GM21528 (cell line): ENCODE measurements at regions not wholly inside any gene's neighbourhood (a gene's known extent, or its start where the extent isn't known, plus 50 kb on each side); places are given as distances from the start of the nearest gene placed in this dataset.
"Not testable (repeated sequence)": the region's sequence is repeated elsewhere in the genome, so short reads cannot be mapped to it uniquely, and the experiment has no call there.

Source experiments
- ATAC-seq: cut with Tn5 transposase; IDR thresholded peaks from one replicate; pipeline ENCODE4 v1.9.1; 2021; ENCODE audit warnings: mild to moderate bottlenecking, moderate library complexity; ENCODE audit not compliant: unreplicated experiment, low FRiP score

DNA sequence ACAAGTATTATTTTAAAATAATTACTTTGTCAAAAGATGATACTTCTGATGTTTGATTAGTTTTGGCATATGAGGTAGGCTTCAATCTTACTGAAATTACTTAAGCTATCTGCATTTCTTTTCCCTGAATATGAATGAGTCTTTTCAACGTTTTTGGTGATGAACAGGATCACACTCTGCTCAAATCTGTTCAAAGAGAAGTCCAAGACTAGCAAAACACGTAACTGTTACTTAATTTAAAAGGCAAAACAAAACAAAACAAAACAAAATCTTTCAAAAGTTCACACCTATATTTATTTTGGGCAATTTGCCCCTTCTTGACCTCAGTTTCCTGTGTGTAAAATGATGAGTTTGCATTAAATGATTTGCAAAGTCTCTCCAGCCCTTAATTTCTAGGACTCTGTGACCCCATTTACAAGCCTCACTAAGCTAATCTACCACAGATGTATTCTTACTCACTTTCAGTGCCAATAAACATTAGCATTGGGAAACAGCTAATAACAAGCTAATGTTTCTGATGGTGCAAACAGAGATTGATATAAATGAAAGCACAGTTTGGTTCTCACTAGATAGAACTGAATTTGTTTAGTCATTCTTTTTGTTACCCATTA, 865.4 kb downstream of the LTN1 start:
- no peak for ATAC-seq

DNA sequence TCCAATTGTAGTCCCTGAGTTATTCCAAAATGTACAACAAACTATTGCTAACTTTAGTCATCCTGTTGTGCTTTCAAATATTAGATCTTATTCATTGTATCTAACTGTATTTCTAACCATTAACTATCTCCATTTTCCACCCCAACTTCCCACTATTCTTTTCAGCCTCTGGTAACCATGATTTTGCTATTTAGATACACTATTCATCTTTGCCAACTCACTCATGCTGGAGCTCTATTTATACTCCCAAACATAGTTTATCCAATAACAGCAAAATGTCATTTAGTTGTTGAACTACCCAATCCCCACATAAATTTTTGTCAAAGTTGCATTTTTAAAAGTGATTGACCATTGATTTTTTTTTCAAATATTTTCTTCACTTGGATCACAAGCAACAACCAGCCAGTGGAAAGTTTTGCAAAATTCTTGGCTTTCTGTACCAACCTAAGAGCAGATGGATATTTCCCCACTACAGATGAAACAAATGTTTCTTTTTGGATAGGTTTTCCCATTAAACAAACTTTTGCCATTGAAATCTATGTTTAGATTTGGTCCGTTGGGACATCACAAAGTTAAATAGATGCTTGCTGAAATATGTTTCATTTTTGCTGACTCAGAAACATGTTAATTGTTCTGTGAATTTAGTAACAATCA, 866.0 kb downstream of the LTN1 start:
- no peak for ATAC-seq

DNA sequence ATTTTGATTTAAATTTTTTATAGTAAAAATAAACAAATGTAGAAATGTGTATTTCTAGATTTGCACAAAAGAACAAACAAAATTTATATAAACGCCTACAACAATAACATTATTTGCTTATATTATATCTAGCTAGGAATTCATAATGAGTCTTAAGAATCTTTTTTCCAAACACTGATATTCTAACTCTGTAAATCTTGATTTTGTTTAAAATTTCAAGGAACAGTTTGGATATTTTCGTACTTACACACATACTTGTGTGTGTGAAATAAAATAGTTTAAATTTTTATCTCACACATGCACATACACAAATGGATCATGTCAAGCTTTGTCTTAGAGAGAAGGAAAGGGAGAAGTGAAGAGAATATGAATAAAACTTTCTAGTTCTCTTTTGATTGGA, 868.1 kb downstream of the LTN1 start:
- ATAC-seq, result no peak

DNA sequence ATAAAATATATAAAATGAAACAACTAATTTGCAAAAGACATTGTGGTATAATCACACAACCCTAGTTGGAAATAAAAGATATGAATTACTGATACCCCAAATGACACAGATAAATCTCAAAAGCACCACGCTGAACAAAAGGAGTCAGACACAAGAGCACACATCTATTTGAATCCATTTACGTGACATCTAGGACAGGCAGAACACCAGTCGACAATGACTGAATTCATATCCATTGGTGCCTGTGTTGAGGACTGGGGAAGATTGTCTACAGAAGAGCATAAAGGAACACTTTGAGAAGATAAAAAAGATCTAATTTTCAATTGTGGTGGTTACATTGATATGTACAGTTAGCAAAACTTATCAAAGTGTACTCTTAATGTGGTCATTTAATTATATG, 874.1 kb downstream of the LTN1 start:
- no peak for ATAC-seq

DNA sequence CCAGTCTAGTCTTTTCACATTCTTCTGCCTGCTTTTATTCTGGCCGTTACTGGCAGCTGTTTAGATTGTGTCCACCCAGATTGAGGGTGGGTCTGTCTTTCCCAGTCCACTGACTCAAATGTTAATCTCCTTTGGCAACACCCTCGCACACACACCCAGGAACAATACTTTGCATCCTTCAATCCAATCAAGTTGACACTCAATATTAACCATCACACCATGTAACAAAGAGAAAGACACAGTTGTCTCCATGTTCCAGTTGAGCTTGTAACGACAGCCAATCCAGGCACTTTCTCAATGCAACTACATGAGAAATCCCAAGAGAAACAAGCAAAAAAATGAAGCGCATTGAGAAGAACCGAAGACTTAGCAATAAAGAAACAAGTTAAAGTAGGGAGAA, 877.7 kb downstream of the LTN1 start:
- ATAC-seq, result not testable (repeated sequence)

DNA sequence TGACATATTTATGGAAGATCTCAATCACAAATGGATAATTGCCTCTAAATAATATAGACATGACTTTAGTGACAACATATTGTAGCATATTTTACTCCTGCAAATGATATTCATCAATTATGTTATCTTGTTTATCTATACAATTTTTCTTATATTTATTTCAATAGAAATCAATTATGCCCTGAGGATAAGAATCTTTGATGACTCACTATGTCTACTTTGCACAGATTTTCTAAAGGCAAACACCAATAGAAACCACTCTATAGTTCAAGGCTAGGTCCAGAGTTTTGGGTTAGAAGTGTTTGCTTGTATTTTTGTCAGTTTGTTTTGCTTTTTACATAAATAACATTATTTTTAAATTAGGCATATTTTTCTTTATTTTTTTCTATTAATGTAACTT, 879.0 kb downstream of the LTN1 start:
- no peak for ATAC-seq

DNA sequence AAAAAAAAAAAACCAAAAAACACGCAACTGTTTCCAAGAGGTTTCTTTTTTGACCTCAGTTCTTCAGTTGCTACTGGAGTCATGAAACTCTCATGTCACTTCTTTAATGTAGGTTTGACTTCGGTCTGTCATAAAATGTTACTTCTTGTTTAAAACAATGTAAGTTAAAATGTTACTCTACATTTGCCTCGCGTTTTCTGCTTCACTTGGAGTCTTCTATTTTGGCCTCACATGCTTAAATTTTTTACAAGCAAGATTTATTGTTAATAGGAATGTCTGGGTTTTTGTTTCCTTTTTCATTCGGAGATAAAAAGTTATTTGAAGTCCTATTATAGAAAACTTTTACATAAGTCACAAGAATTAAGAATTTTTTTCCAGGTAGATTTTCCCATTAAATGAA, 880.2 kb downstream of the LTN1 start:
- no peak for ATAC-seq

DNA sequence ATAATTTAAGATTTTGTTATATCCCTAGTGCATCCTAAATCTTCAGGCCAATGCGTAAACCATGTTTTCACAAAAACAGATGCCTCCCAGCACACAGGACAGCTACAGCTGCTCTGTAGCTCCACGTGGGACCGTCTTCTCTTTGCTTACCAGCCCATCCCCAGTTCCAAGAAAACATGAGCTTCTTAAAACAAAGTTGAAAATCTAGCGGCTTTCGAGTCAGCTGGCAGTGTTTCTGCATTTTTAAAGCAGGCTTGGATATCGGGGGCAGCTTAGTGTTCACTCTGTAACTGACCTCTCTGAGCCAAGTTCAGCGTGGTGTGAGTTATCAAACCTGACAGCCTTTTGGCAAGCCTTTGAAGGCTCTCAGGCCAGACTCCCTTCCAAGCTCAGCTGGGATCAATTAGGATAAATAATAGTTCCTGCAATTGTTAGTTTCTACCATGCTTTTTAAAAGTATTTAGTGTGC, 881.5 kb downstream of the LTN1 start:
- ATAC-seq, result no peak

DNA sequence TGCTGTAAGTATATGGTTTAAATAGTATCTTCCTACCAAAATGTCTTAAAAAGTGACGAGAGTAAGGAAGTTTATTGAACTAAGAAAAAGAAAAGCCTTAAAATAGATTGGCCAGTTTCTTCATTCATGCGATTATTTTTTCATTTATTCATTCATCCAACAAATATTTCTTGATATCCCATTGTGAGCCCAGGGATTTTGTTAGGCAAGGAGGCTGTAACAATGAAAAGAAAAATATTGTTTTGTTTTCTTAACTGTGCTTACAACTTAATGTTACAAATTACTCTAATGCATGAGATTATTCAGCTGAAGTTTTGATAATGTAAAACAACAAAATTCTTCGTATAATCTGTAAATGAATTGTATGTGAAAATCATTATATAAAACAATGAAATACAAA, 882.0 kb downstream of the LTN1 start:
- no peak for ATAC-seq

DNA sequence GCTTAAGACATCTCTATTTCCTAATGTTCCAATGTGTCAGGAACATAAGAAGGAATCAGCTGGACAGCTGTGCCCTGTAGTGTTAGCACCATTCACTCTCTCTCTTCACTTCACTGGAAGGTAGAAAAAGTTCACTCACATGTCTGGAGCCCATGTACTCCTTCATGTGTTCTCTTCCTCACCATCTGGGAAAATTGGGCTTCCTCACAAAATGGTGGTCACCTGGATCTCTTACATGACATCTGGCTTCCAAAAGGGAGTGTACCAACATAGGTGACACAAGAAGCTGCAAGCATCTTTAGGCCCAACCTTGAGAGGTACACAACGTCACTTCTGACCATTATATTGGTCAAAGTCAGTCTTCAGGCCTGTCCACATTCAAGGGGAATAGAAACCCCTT, 882.6 kb downstream of the LTN1 start:
- no peak for ATAC-seq

DNA sequence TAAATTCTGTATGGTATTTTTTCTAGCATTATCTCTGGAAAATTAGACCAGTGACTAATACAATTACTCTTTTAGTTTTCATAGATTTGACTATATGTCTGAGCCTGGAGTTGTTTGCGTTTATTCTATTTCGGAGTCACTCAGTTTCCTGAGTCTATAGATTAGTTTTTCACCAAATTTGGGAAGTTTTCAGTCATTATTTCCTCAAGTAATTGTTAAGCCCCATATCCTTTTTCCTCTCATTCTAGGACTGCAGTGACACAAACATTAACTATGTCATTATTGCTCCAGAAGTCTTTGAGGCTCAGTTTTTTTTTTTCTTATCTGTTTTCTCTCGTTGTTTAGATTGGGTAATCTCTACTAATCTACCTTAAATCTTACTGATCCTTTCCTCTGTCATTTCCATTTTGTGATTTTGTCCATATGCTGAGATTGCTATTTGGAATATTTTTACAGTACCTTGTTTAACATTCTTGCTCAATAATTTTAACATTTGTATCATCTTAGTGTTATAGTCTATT, 886.2 kb downstream of the LTN1 start:
- ATAC-seq, result no peak

DNA sequence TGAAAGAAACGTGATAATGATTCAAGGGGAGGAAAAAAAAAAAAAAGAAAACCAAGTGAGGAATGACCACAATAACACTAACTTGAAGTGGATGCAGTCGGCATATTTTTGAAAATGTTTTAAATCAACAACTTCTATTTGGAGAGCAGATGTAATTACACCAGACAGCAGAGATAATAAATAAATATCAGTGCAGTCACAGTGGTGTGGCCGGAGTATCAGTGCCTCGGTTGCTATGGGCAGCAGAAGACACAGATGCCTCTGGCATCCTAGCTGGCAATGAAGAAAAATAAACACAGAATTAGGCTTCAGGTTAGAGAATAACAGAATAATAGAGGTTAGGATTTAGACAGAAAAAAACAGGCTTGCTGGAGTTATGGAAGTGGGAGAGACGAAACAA, 888.3 kb downstream of the LTN1 start:
- no peak for ATAC-seq

DNA sequence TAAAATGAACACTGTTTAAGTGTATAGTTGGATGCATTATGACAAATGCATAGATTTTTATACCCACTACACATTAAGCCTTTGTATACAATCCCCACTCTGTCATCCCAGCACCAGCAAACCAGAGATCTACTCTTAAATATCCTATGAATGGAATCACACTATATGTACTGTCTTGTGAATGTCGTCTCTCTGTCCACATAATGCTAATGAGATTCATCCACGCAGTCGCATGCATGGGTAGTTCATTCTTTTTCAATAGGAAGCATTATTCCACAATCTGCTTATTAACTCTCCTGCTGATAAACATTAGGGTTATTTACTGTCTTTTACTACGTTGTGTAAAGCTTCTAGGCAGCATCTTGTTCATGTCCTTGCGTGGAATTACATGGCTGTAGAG, 892.3 kb downstream of the LTN1 start:
- no peak for ATAC-seq

DNA sequence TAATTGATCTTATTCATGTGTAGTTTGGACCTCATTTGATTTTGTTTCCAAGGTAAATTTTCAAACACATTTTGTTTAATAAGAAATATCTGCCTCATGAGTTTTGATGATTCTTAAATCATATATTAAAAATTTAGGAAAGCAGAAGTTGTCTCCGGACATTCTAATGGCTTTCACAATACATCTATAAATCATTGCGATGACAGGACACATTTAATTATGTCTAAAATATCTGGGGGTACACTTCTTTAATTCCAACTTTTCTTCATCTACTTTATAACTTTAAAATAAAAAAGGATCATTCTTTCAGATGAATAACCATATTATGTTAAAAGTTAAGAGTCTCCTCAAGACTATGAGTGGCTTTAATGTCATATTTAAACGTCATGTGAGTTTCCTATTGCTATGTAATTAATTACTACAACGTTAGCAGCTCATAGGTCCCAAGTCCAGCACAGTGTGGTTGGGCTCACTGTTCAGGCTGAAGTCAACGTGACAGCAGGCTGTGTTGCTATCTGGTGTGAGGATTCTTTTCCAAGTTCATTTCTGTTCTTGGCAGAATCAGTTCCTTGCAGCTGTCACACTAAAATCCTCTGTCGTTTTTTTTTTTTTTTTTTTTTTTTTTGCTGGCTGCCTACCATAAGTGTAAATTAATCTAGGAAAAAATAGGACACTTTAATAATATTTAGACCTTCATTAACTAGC, 893.5 kb downstream of the LTN1 start:
- no peak for ATAC-seq

DNA sequence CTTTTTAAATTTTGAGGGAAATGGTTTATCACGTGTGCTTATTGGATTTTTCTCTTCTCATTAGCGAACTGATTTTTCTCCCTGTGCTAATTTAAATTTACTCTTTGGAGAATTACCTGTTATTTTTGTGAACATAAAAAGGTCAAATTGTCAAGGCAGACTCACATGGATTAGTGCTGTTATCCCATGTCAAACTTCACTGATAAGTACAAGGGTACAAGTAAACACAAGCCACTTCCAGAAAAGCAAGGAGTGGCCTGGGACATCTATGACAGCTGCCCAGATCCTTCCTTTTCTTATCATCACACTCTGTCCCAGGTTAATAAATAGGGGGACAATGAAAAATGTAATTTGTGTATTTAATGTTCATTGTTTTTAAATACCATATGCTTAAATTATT, 901.2 kb downstream of the LTN1 start:
- ATAC-seq, result no peak

DNA sequence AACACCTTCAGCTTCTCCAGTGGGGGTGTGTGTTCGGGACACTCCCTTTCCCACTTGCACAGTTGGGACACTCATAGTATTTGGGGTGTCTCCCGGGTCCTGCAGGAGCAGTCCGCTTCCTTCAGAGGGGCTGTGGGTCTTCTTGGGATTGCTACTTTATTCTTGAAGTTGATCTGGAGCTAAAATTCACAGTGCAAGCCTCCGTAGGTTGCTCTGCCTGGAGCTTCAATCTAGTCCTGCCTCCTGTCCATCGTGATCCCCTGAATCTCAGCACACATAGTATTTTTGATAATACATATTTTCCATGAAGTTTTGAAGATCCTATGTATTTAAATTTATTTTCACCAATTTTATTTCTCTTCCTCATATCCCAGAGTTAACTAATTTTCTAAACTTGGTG, 902.1 kb downstream of the LTN1 start:
- no peak for ATAC-seq

DNA sequence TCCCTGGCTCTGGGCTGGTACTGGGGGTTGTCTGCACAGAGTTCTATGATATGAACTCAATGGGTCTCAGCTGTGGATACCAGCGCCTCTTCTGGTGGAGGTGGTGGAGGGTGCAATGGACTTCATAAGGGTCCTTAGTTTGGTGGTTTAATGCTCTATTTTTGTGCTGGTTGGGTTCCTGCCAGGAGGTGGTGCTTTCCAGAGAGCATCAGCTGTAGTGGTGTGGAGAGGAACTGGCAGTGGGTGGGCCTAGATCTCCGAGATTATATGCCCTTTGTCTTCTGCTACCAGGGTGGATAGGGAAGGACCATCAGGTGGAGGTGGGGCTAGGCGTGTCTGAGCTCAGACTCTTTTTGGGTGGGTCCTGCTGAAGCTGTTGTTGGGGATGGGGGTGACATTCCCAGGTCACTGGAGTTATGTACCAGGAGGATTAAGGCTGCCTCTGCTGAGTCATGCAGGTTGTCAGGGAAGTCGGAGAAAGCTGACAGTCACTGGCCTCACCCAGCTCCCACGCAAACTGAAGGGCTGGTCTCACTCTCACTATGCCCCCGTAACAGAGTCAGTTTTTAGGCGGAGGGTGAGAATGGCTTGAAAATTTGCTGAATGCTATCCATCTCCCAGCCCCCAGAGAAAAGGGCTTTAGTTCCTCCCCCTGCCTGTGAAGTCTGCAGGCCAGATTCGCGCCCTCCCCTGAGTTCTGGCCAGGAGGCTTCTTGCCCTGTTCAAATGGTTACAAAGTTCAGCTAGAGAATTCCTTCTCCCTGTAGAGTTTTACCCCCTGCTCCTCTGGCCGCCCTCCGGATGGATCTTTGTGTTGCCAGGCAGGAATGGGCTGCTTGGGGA, 902.9 kb downstream of the LTN1 start:
- ATAC-seq, result no peak

DNA sequence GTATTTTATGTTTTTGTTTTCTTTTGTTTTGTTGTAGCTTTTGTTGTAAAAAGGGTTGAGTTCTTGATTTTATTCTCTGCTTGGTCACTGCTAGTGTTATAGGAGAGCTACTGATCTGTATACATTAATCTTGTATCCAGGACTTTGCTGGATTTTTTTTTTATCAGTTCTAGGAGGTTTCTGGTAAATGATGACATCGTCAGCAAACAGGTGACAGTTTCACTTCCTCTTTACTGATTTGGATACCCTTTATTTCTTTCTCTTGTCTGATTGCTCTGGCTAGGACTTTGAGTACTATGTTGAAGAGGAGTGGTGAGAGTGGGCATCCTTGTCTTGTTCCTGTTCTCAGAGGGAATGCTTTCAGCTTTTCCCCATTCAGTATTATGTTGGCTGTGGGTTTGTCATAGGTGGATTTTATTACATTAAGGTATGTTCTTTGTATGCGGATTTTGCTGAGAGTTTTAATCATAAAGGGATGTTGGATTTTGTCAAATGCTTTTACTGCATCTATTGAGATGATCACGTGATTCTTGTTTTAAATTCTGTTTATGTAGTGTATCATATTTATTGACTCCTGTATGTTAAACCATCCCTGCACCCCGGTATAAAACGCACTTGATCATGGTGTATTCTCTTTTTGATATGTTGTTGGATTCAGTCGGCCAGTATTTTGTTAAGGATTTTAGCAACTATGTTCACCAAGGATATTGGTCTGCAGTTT, 905.7 kb downstream of the LTN1 start:
- ATAC-seq, result no peak

DNA sequence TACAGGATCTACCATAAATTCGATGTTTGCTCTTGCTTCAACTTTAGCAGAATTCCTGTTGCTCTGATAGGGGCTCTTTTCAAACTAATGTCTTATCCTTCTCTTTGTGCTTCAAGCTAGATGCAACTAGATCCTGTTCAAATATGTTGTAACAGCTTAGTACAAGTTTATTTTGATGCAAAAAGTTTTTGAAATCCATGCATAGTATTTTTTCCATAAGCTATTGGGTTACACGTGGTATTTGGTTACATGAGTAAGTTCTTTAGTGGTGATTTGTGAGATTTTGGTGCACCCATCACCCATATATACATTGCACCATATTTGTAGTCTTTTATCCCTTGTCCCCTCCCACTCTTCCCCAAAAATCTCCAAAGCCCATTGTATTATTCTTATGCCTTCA, 907.7 kb downstream of the LTN1 start:
- no peak for ATAC-seq

DNA sequence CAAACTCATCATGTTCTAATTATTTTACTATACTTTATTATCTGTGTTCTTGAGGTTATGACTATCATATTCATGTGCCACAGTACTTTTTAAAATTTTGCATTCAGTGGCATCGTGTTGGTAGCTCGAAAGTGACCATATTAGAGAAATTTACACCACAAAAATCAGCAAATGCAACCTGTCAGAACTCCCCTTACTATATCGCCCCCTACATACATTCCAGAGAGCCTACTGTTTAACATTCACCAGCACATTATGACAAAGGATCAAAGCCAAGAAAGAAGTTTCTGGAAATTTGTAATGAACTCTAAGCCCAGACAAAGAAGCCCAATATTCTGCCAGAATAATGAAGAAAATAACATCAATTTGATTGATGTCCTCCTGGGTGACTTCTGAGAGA, 909.3 kb downstream of the LTN1 start:
- ATAC-seq, result no peak
